ENCODE measurements at regions not wholly inside any gene's neighbourhood (a gene's known extent, or its start where the extent isn't known, plus 50 kb on each side); places are given as distances from the start of the nearest gene placed in this dataset.

- Histone ChIP-seq H3K4me1 (ENCODE audit: control insufficient read depth, insufficient read depth, low read length) (no peaks in the 10 kb centered on the region), H3K4me3 (ENCODE audit: low read length in 2 of 2) (no peak overlapping the region), H3K9ac (ENCODE audit: low read length in 2 of 2) (no peak overlapping the region), H3K9me3 (ENCODE audit: control insufficient read depth in 2 of 2, low read length in 2 of 2) (no peaks in the 10 kb centered on the region), H3K36me3 (ENCODE audit: control insufficient read depth in 2 of 2, insufficient read depth in 2 of 2, low read length in 2 of 2) (no peaks in the 10 kb centered on the region), H3K27me3 (ENCODE audit: control insufficient read depth in 1 of 2, insufficient read depth in 2 of 2, low read length in 2 of 2) (peaks cover 0 to 3% of the 10 kb centered on the region in 2 donors), H3K27ac (ENCODE audit: low read length) (no peak overlapping the region)
These were observed 59.1 kb upstream of the RRP15 start for GRCh38 chr1:218226005-218226404.
